Hepatocyte (in vitro differentiated cells): ENCODE measurements at regions not wholly inside any gene's neighbourhood (a gene's known extent, or its start where the extent isn't known, plus 50 kb on each side); places are given as distances from the start of the nearest gene placed in this dataset.

ENCODE experiments used
- DNase-seq: peaks from one replicate; pipeline ENCODE4 v3.0.0-alpha.2; 2016; ENCODE audit warnings: low spot score
- H2AFZ ChIP-seq: fragments of 200-600 bp; sonication (generic); 2 replicates; pipeline ENCODE4 v1.6.0; 2016; ENCODE audit warnings: antibody characterized with exemption, mild to moderate bottlenecking
- H3K27ac ChIP-seq: fragments of 200-600 bp; sonication (generic); 2 replicates; pipeline ENCODE4 v1.5.1; 2016; ENCODE audit warnings: mild to moderate bottlenecking
- H3K27me3 ChIP-seq: fragments of 200-600 bp; sonication (generic); 2 replicates; pipeline ENCODE4 v1.6.1; 2016
- H3K36me3 ChIP-seq: fragments of 200-600 bp; sonication (generic); replicated peaks from 2 replicates; pipeline ENCODE4 v1.5.1; 2016; ENCODE audit warnings: low read depth; ENCODE audit not compliant: insufficient read depth
- H3K4me1 ChIP-seq: fragments of 200-600 bp; sonication (generic); 2 replicates; pipeline ENCODE4 v1.5.1; 2016; ENCODE audit warnings: mild to moderate bottlenecking, moderate library complexity; ENCODE audit not compliant: insufficient read depth
- H3K4me2 ChIP-seq: fragments of 200-600 bp; sonication (generic); 2 replicates; pipeline ENCODE4 v1.6.0; 2016
- H3K4me3 ChIP-seq: fragments of 200-600 bp; sonication (generic); 2 replicates; pipeline ENCODE4 v1.5.1; 2016; ENCODE audit warnings: mild to moderate bottlenecking
- H3K79me2 ChIP-seq: fragments of 200-600 bp; sonication (generic); 2 replicates; pipeline ENCODE4 v1.6.0; 2017; ENCODE audit warnings: mild to moderate bottlenecking
- H3K9me2 ChIP-seq: fragments of 200-600 bp; sonication (generic); replicated peaks from 2 replicates; pipeline ENCODE4 v1.6.0; 2017; ENCODE audit warnings: mild to moderate bottlenecking; ENCODE audit not compliant: insufficient read depth
- H3K9me3 ChIP-seq: fragments of 200-600 bp; sonication (generic); 2 replicates; pipeline ENCODE4 v1.5.1; 2016; ENCODE audit warnings: low read depth, mild to moderate bottlenecking
- H4K20me1 ChIP-seq: fragments of 200-600 bp; sonication (generic); 2 replicates; pipeline ENCODE4 v1.6.0; 2016; ENCODE audit warnings: mild to moderate bottlenecking; ENCODE audit not compliant: insufficient read depth, poor library complexity, severe bottlenecking
- CTCF ChIP-seq: fragments of 200-600 bp; sonication (generic); IDR thresholded peaks from 2 replicates; pipeline ENCODE4 v1.5.1; 2016; ENCODE audit warnings: antibody characterized with exemption, mild to moderate bottlenecking; ENCODE audit not compliant: poor library complexity
- EZH2 ChIP-seq: fragments of 200-600 bp; sonication (generic); IDR thresholded peaks from 2 replicates; pipeline ENCODE4 v1.6.1; 2016; ENCODE audit warnings: antibody characterized with exemption, mild to moderate bottlenecking, borderline replicate concordance
- EZH2phosphoT487 ChIP-seq: fragments of 200-600 bp; sonication (generic); IDR thresholded peaks from one replicate; pipeline ENCODE4 v1.6.1; 2018; ENCODE audit warnings: antibody characterized with exemption, mild to moderate bottlenecking, low read depth, moderate library complexity; ENCODE audit not compliant: unreplicated experiment, severe bottlenecking
- WGBS: methylation state at CpG from one replicate; pipeline ENCODE4 v1.1.6; 2016; ENCODE audit warnings: low lambda C conversion rate; ENCODE audit errors: missing lambda C conversion rate; 5-methylcytosine and 5-hydroxymethylcytosine counted together

- Histone ChIP-seq H3K79me2 (no peaks in the 10 kb centered on the region), H3K4me3 (no peak overlapping the region), H2AFZ (no peak overlapping the region), H3K4me2 (no peak overlapping the region), H3K27ac (no peak overlapping the region), H3K36me3 (no peaks in the 10 kb centered on the region), H3K27me3 (peaks cover 7% of the 10 kb centered on the region), H3K9me3 (no peaks in the 10 kb centered on the region), H3K4me1 (no peaks in the 10 kb centered on the region), H4K20me1 (no peaks in the 10 kb centered on the region), H3K9me2 (no peaks in the 10 kb centered on the region)
- peak; percentile 65 for DNase-seq
- TF ChIP-seq CTCF = no peak
- no peak for TF ChIP-seq EZH2phosphoT487
- no peak for TF ChIP-seq EZH2
Measured at GRCh38 chr12:67193704-67194103, 75.5 kb upstream of the CAND1 start.

- no peaks in the 10 kb centered on the region for H3K9me3 ChIP-seq
- H3K4me3 ChIP-seq = no peak overlapping the region
- 0% methylated on average over 1 of the region's 1 CpG for WGBS
- H3K4me1 ChIP-seq = peaks cover 4% of the 10 kb centered on the region
- no peaks in the 10 kb centered on the region for H4K20me1 ChIP-seq
- H2AFZ ChIP-seq = no peak overlapping the region
- no peaks in the 10 kb centered on the region for H3K79me2 ChIP-seq
- TF ChIP-seq CTCF (no peak), EZH2 (no peak), EZH2phosphoT487 (no peak)
- H3K4me2 ChIP-seq = no peak overlapping the region
- DNase-seq = peak; percentile 8
- no peaks in the 10 kb centered on the region for H3K9me2 ChIP-seq
- H3K27me3 ChIP-seq = peaks cover 7% of the 10 kb centered on the region
- no peaks in the 10 kb centered on the region for H3K36me3 ChIP-seq
- no peak overlapping the region for H3K27ac ChIP-seq
Measured at GRCh38 chr12:67200386-67200785, 68.8 kb upstream of the CAND1 start.

GRCh38 chr12:67202011-67202677, 67.0 kb upstream of the CAND1 start:
- Histone ChIP-seq H3K9me2 (no peaks in the 10 kb centered on the region), H4K20me1 (no peaks in the 10 kb centered on the region), H3K79me2 (no peaks in the 10 kb centered on the region), H2AFZ (no peak overlapping the region), H3K4me2 (no peak overlapping the region), H3K4me1 (peaks cover 4% of the 10 kb centered on the region), H3K9me3 (no peaks in the 10 kb centered on the region), H3K27ac (no peak overlapping the region), H3K27me3 (peaks cover 5% of the 10 kb centered on the region), H3K36me3 (no peaks in the 10 kb centered on the region), H3K4me3 (no peak overlapping the region)
- DNase-seq = no peak
- no peak for TF ChIP-seq CTCF
- no peak for TF ChIP-seq EZH2
- TF ChIP-seq EZH2phosphoT487 = no peak
- 67% methylated on average over 7 of the region's 7 CpGs for WGBS

- Histone ChIP-seq H3K27me3 (no peaks in the 10 kb centered on the region), H3K79me2 (no peaks in the 10 kb centered on the region), H3K9me3 (no peaks in the 10 kb centered on the region), H2AFZ (no peak overlapping the region), H3K4me3 (no peak overlapping the region), H3K4me2 (no peak overlapping the region), H3K9me2 (no peaks in the 10 kb centered on the region), H3K4me1 (peaks cover 4% of the 10 kb centered on the region), H4K20me1 (no peaks in the 10 kb centered on the region), H3K27ac (no peak overlapping the region), H3K36me3 (no peaks in the 10 kb centered on the region)
- TF ChIP-seq EZH2 (no peak), EZH2phosphoT487 (no peak)
- WGBS = 87% methylated on average over 3 of the region's 3 CpGs
- DNase-seq = no peak
Measured at GRCh38 chr12:67202678-67203012, 66.5 kb upstream of the CAND1 start.
